Esophagus muscularis mucosa (tissue), 4 donors: ENCODE measurements at regions not wholly inside any gene's neighbourhood (a gene's known extent, or its start where the extent isn't known, plus 50 kb on each side); places are given as distances from the start of the nearest gene placed in this dataset.

Experiments used
- DNase-seq: peaks from one replicate; pipeline ENCODE4 v3.0.0-alpha.2; 2017; ENCODE audit errors: extremely low spot score
- H3K27ac ChIP-seq, 4 donors: fragments of 200-600 bp; sonication (generic); replicated peaks in 1 of 4; 1 replicate in 3 of 4; 2 replicates in 1 of 4; pipeline ENCODE4 v1.5.1; 2016 to 2019; ENCODE audit warnings: mild to moderate bottlenecking in 1 of 4
- H3K27me3 ChIP-seq, 4 donors: fragments of 200-600 bp; sonication (generic); one replicate each; pipeline versions ENCODE4 v1.5.1 to v1.6.0; 2016 to 2019
- H3K36me3 ChIP-seq, 4 donors: fragments of 200-600 bp; sonication (generic); one replicate each; pipeline ENCODE4 v1.5.1; 2016 to 2019
- H3K4me1 ChIP-seq, 4 donors: fragments of 200-600 bp; sonication (generic); one replicate each; pipeline ENCODE4 v1.5.1; 2016 to 2019
- H3K4me3 ChIP-seq, 4 donors: fragments of 200-600 bp; sonication (generic); 1 replicate in 2 of 4; 2 replicates in 2 of 4; pipeline ENCODE4 v1.5.1; 2016 to 2019; ENCODE audit warnings: mild to moderate bottlenecking in 4 of 4, moderate library complexity in 1 of 4
- H3K9me3 ChIP-seq, 4 donors: fragments of 200-600 bp; sonication (generic); 1 replicate in 3 of 4; 2 replicates in 1 of 4; pipeline ENCODE4 v1.5.1; 2016 to 2019
- CTCF ChIP-seq, 3 experiments: fragments of 200-600 bp in 2 of 3; fragments of 450-650 bp in 1 of 3; sonication (generic) in 2 of 3; IDR thresholded peaks; one replicate each; pipeline ENCODE4 v1.5.1; 2017 to 2019; ENCODE audit warnings: antibody characterized with exemption in 3 of 3, mild to moderate bottlenecking in 2 of 3, moderate library complexity in 1 of 3
- EP300 ChIP-seq: sonication (generic); formaldehyde crosslinking; IDR thresholded peaks from one replicate; pipeline ENCODE4 v1.6.1; 2017; ENCODE audit warnings: antibody characterized with exemption
- POLR2A ChIP-seq: fragments of 450-650 bp; IDR thresholded peaks from one replicate; pipeline ENCODE4 v1.6.1; 2017; ENCODE audit warnings: antibody characterized with exemption, moderate library complexity, mild to moderate bottlenecking, low read depth
- POLR2AphosphoS5 ChIP-seq, 2 donors: sonication (generic); formaldehyde crosslinking; IDR thresholded peaks; one replicate each; pipeline ENCODE4 v1.6.1; 2017; ENCODE audit warnings: antibody characterized with exemption in 2 of 2
- WGBS: methylation state at CpG from one replicate; pipeline ENCODE4 v1.1.5; 2018; 5-methylcytosine and 5-hydroxymethylcytosine counted together
- intact Hi-C: fragments of 100-400 bp; cut with DNase I; formaldehyde crosslinking; loops from one replicate; pipeline ENCODE4 v1.15.1; 2023

DNA sequence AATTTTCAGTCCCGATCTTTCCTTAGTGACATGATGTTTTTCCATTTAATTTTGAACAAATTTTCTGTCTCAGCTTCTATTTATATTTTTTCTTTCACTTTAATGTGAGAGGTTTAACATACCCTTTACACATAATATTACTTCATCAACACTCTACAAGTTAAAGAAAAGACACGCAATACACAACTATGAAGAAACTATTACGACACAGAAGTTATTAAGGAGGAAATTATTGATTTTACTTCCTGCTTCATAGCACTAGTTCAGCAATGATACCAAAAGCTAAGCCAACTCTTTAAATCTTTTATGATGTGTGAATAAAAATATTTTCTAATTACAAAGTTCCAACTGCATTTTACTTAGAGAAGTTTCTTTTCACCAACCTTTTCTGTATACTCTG is 432.3 kb upstream of the DAB2 start:
- Histone ChIP-seq H3K9me3 (no peaks in the 10 kb centered on the region), H3K27me3 (no peaks in the 10 kb centered on the region), H3K36me3 (no peaks in the 10 kb centered on the region), H3K27ac (no peak overlapping the region), H3K4me3 (no peak overlapping the region), H3K4me1 (peaks cover 0 to 4% (median 0%) of the 10 kb centered on the region in 4 donors)
- WGBS, result 68% methylated on average over 3 of the region's 3 CpGs
- intact Hi-C loops, result no loop called here
- TF ChIP-seq POLR2A (no peak), POLR2AphosphoS5 (IDR thresholded peaks at IDR 0.05) (no peak), EP300 (no peak), CTCF (IDR thresholded peaks at IDR 0.05) (no peak)
- DNase-seq, result no peak

DNA sequence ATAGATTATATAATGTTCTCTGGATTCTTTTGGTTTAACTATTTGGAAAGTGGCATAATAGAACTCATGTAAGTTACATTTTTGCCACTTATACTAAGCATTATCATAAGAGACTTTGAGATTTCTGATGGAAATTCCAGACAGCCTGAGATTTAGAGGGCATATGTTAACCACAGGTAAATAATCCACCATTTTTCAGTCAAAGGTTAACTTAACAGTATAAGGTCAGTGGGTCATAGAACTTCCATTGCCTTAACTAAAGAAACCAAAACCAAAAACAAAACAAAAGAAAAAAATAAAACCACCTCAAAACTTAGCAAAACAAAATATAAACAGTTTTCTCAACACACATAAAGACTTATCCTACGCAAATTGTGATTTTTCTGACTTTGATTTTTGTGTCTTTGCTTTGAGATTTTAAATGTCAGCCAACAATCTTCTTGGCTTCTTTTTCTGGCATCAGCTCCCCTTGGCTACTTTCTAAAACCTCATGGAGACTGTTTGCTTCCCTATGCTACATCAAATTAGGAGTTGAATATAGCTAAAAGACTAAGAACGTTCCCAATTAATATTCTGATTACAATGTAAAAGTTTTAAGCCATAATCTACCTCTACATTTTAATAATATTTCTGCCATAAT is 430.1 kb upstream of the DAB2 start:
- TF ChIP-seq EP300 (no peak), POLR2A (no peak), CTCF (IDR thresholded peaks at IDR 0.05) (no peak), POLR2AphosphoS5 (IDR thresholded peaks at IDR 0.05) (no peak)
- no peak for DNase-seq
- no peaks in the 10 kb centered on the region for H3K27me3 ChIP-seq

DNA sequence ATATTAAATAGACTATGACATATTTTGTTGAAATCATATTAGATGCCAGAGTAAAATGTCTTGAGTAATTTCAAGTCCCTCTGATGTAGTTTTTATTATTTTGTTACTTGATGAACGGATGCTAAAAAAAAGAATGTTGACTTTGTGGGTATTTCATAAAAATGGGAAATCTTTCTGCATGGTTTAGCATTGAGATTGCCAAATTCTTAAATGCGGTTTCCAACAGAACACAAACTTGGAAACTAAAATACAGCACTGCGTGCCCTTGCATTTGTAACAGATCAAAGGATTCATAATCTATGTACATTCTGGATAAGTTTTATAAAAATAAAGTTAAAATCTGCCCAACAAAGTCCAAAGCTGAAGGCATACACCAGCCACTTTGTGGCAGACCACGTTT is 425.5 kb upstream of the DAB2 start:
- DNase-seq, result no peak
- no peaks in the 10 kb centered on the region for H3K9me3 ChIP-seq
- H3K36me3 ChIP-seq, result no peaks in the 10 kb centered on the region
- H3K4me1 ChIP-seq, result peaks cover 0 to 4% (median 0%) of the 10 kb centered on the region in 4 donors
- H3K4me3 ChIP-seq, result no peak overlapping the region
- 91% methylated on average over 4 of the region's 4 CpGs for WGBS
- TF ChIP-seq CTCF (IDR thresholded peaks at IDR 0.05) (no peak), EP300 (no peak), POLR2A (no peak), POLR2AphosphoS5 (IDR thresholded peaks at IDR 0.05) (no peak)
- H3K27me3 ChIP-seq, result no peaks in the 10 kb centered on the region
- no peak overlapping the region for H3K27ac ChIP-seq
- intact Hi-C loops, result no loop called here

More for the DNA sequence above, 430.1 kb upstream of the DAB2 start:
- Histone ChIP-seq H3K9me3 (no peaks in the 10 kb centered on the region), H3K4me1 (peaks cover 0 to 4% (median 0%) of the 10 kb centered on the region in 4 donors), H3K27ac (no peak overlapping the region), H3K36me3 (no peaks in the 10 kb centered on the region), H3K4me3 (no peak overlapping the region)
- intact Hi-C loops, result no loop called here
- 68% methylated on average over 2 of the region's 2 CpGs for WGBS

DNA sequence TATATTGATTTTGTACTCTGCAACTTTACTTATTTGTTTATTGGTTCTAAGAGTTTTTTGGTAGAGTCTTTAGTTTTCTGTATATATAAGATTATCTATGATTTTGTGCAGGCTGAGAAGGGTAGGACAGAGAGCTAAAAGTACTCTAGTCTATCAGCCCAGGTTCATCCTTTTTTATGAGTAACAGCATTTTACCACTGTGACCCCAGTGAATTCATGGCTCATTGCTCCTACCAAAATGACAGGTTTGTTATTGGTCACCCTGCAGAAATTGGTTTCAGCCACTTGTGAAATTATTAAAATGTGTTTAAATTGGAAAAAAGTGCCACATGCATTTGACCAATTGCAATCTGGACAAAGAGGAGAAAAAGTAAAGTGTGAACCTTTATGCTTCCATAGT is 421.4 kb upstream of the DAB2 start:
- TF ChIP-seq CTCF (IDR thresholded peaks at IDR 0.05) (no peak), POLR2A (no peak), POLR2AphosphoS5 (IDR thresholded peaks at IDR 0.05) (no peak), EP300 (no peak)
- no peaks in the 10 kb centered on the region for H3K9me3 ChIP-seq
- intact Hi-C loops, result no loop called here

DNA sequence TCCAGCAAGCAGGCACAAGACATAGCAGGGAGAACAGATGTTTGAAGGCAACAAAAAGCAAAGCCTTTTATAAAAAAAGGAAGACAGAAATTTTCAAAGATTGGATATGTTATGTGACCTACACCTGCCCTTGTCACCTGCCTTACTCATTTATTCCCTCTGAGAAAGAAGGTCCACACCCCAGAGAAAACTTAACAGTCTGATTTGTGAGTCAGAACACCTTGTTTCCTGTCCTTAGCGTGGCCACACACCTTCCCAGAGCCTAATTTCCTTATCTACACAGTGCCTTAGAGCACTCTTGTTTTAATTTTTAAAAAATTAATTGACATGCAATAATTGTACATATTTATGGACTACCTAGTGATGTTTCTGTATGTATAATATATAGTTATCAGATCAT is 419.0 kb upstream of the DAB2 start:
- Histone ChIP-seq H3K27me3 (no peaks in the 10 kb centered on the region), H3K36me3 (no peaks in the 10 kb centered on the region), H3K9me3 (peaks cover 0 to 15% (median 2%) of the 10 kb centered on the region in 4 donors), H3K4me3 (no peak overlapping the region), H3K27ac (no peak overlapping the region), H3K4me1 (peaks cover 0 to 11% (median 8%) of the 10 kb centered on the region in 4 donors)
- 67% methylated on average over 1 of the region's 1 CpG for WGBS
- intact Hi-C loops, result no loop called here
- DNase-seq, result no peak
- no peak for TF ChIP-seq EP300
- no peak for TF ChIP-seq POLR2A
- no peak for TF ChIP-seq POLR2AphosphoS5 (IDR thresholded peaks at IDR 0.05)
- no peak for TF ChIP-seq CTCF (IDR thresholded peaks at IDR 0.05)

More for the DNA sequence above, 421.4 kb upstream of the DAB2 start:
- H3K4me3 ChIP-seq, result no peak overlapping the region
- H3K27me3 ChIP-seq, result no peaks in the 10 kb centered on the region
- peaks cover 0 to 11% (median 8%) of the 10 kb centered on the region in 4 donors for H3K4me1 ChIP-seq
- DNase-seq, result no peak
- no peaks in the 10 kb centered on the region for H3K36me3 ChIP-seq
- H3K27ac ChIP-seq, result no peak overlapping the region
